HG03064 (cell line): ENCODE measurements at regions not wholly inside any gene's neighbourhood (a gene's known extent, or its start where the extent isn't known, plus 50 kb on each side); places are given as distances from the start of the nearest gene placed in this dataset.
"Not testable (repeated sequence)": the region's sequence is repeated elsewhere in the genome, so short reads cannot be mapped to it uniquely, and the experiment has no call there.

Experiments used
- ATAC-seq: cut with Tn5 transposase; IDR thresholded peaks from one replicate; pipeline ENCODE4 v1.9.1; 2021; ENCODE audit warnings: low read depth; ENCODE audit not compliant: unreplicated experiment

- no peak for ATAC-seq
These were observed 379.7 kb downstream of the BMP2 start for GRCh38 chr20:7147220-7147601.

DNA sequence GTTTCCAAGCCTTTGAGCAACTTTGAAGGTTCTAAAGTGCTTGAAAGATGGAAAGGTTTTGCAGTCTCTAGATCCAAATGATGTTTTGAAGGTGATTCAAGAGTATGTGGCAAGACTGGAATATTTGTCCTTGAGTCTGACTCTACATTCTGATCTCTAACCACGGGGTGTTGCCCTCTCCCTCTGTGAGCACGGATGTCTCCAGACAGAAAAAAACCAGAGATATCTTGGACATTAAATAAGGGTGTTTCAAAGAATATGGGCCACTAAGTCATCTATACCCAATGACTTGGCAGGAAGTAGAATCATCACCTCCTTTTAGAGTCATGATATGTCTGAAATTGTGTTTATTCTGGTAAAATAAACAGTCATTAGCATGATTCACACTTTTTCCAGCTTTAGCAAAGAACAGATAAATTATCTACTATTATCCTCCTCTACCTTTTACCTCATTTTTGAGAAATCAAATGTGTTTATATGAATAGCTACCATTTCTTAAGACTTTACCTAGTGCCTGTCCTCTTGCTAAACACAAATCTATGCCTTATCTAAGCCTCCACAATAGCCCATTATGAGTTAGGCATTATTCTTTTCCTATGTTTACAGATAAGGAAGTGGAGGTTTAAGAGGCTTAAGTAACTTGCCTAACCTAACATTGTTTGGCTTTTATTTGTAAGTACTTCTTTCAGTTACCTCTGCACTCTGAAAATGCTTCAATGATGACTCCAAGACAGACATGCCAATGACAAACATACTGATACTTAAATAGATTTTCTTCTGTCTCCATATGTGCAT, 384.4 kb downstream of the BMP2 start:
- no peak for ATAC-seq

- no peak for ATAC-seq
These were observed 387.8 kb downstream of the BMP2 start for GRCh38 chr20:7155282-7155681.

DNA sequence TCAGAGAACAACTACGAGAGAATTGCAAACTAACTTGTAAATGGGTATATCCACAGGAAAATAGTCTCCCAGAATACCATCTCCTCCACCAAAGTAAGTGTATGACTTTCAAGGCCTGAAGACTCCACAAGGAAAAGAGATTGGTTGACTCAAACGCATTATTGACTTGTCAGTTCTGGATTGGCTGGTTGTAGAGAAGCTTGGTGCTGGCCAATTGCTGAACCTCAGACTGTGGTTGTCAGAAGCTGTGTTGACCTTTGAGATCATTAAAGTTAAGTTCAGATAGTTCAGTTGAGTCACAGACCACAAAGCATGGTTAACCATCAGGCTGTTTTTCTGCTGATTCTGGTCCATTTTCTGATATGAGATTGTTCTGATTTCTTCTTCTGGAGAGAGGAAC, 388.3 kb downstream of the BMP2 start:
- ATAC-seq = no peak

- no peak for ATAC-seq
These were observed 392.4 kb downstream of the BMP2 start for GRCh38 chr20:7159903-7160302.

DNA sequence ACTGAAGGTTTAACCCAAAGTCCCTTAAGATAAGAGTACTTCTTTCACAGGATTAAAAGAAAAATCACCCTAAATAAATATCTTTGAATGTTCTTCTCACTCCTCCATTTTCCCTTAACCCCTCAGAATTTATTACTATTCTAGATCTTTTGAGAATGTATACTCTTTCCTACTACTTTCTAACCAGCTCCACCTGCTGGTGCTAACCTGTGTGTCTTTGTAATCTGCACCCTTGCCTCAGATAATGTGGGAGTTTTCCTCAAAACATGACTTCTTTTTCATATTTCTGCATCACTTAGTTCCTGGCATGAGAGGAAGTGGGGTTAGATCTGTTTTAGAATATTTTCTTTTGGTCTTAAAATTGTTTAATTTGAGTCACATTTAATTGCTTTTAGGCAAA, 394.2 kb downstream of the BMP2 start:
- no peak for ATAC-seq

GRCh38 chr20:7171911-7172310, 404.4 kb downstream of the BMP2 start:
- no peak for ATAC-seq

DNA sequence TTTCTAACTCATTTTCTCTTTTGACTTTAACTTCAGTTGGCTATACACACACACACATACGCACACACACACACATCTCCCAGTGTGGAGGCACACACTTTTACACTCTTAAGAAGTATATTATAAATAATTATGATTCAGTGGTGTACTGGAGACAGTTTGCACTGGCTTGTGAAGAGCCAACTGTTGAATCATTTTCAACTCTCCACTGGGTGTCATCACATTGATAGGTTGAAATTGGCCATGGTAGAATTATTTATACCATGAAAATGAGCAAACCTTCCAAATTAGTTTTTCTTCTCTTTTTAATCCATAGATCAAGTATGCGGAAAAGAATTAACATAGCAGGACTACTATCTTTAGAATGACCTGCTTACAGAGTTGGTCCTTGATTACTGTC, 407.1 kb downstream of the BMP2 start:
- no peak for ATAC-seq

- ATAC-seq = not testable (repeated sequence)
These were observed 408.3 kb downstream of the BMP2 start for GRCh38 chr20:7175827-7176226.

DNA sequence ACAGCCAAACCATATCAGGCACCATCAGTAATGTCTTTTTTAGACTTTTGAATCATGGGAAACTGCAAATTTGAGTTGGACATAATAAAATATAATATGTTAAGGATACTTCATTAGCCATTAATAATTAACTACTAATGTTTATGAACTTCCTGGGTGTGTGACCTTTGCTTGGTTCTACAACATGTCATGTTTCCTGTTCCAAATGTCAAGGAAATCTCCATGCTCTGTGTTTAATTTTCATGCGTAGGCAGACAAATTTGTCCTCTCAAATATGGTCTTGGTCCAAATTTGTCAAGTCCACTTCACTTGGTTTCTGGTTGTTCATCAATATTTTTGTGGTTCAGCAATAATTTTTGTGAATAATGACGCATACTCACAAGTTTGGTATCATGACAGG, 410.5 kb downstream of the BMP2 start:
- ATAC-seq = no peak

- no peak for ATAC-seq
These were observed 413.0 kb downstream of the BMP2 start for GRCh38 chr20:7180256-7181045.

- no peak for ATAC-seq
These were observed 421.7 kb downstream of the BMP2 start for GRCh38 chr20:7189231-7189630.

GRCh38 chr20:7193681-7194080, 426.2 kb downstream of the BMP2 start:
- ATAC-seq = no peak

DNA sequence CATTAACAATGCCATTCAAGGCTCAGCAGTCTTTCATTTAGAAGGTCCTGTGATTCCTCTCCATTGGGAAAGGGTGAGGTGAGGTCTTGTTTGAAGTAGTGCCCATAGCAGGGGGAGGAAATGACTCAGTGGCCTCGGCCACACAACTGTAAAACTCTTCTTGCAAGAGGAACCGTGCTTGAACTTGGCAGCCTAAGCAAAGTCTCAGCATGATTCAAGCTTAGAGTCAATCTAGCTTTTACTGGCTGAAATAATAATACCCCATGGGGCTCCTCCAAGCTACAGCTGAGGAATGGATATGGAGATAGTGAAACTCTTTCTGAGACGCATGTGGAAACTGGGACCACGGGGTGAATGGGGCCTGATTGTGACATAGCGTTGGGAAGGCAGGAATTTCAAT, 428.2 kb downstream of the BMP2 start:
- ATAC-seq = no peak

DNA sequence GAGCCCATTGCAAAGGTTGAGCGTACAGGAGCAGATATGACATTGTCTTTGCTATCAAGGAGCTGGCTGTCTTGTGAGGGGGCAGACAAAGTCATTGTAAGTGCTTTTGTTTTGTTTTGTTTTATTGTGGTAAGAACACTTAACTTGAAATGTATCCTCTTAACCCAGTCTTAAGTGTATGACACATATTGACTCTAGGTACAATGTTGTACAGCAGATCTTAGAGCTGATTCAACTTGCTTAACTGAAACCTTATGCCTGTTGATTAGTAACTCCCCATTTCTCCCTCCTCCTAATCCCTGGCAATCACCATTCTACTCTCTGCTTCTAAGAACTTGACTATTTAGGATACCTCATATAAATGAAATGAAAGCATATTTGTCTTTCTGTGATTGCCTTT, 429.0 kb downstream of the BMP2 start:
- no peak for ATAC-seq

DNA sequence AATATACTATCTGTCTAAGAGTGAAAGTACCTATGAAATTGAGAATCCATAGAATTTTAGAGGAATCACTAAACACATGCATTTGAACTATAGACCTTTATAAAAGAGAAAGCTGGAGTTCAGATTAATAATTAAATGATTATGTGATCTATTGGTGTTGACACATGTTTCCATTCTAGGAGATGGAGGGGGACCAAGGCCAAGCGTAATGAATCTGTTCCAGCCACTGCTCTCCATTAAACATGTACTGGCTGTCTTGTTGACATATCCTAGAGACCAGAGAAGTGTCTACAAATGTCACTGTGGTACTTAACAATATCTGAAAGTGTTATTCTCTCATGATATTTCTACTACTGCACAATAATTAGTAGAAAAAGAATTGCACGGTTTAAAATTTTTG, 432.4 kb downstream of the BMP2 start:
- ATAC-seq = no peak

DNA sequence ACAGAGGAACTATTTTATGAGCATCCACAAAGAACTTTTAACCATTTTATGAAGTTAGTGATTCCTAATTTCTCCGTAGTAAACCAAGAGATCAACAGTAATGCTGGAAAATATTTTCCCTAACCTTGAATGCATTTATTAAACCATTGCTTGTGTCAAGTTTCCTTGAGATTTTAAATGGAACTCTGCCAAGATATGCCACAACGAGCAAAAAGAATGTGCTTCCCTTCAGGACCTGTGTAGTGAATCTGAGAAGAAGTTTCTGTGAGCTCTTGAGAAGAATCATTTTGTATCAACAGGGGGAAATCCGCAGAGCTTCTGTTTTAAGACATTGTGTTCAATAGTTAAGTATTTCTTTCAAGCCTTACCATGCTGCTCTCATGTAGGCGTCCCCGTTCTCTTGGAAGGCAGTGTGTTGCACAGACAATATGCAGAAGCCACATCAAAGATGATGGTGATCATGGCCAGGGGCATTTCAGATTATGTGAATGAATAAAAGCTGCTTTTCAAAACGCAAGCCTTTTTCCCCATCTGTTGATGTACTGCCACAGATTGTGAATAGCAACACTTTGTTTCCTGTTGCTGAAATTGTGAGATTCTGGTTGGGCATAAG, 439.8 kb downstream of the BMP2 start:
- no peak for ATAC-seq

DNA sequence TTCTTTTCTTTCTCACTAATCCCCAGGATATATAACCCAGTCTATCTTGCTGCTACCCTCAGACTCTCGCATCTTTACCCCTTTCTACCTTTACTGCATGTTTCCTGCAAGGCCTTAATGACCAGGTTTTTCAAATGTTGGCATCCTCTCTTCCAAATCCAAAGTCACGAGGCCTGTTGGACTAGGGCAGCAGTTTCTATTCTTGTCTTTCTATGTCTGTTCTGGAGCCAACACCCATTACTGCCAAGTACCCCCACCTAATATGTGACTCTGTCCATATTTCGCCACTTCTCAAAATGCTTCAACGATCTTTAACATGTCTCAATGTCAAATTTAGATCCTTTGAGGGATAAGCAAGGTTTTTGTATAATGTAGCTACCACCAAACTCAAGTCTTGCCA, 443.4 kb downstream of the BMP2 start:
- no peak for ATAC-seq

DNA sequence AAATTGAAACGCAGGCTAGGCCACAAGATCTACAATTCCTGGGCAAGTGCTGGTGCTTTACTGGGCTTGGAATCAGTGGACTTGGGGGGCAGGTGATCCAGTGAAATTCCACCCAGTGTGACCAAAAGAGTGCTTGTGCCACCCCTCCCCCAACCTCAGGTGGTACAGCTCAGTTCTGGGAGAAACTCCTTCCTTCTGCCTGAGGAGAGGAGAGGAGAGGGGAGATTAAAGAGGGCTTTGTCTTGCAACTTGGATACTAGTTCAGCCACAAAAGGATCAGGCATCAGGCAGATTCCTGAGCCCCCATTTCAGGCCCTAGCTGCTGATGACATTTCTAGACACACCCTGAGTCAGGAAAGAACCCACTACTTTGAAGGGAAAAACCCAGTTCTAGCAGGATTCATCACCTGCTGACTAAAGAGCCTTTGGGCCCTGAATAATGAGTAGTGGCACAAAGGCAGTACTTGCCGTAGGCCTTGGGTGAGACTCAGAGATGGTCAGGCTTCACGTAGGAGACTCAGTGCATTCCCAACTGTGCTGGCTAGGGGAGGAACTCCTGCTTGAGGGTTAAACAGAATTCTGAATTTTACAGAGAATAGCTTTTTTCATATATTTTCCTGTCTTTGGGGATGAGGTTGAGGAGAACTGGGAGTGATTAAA, 446.7 kb downstream of the BMP2 start:
- ATAC-seq = no peak

- ATAC-seq = no peak
These were observed 450.1 kb downstream of the BMP2 start for GRCh38 chr20:7217606-7218005.

- ATAC-seq = no peak
These were observed 453.3 kb downstream of the BMP2 start for GRCh38 chr20:7220755-7221154.
